GM21786 (cell line): ENCODE measurements at regions not wholly inside any gene's neighbourhood (a gene's known extent, or its start where the extent isn't known, plus 50 kb on each side); places are given as distances from the start of the nearest gene placed in this dataset.
"Not testable (repeated sequence)": the region's sequence is repeated elsewhere in the genome, so short reads cannot be mapped to it uniquely, and the experiment has no call there.

Experiments used
- ATAC-seq: cut with Tn5 transposase; IDR thresholded peaks from one replicate; pipeline ENCODE4 v1.9.1; 2021; ENCODE audit not compliant: unreplicated experiment

DNA sequence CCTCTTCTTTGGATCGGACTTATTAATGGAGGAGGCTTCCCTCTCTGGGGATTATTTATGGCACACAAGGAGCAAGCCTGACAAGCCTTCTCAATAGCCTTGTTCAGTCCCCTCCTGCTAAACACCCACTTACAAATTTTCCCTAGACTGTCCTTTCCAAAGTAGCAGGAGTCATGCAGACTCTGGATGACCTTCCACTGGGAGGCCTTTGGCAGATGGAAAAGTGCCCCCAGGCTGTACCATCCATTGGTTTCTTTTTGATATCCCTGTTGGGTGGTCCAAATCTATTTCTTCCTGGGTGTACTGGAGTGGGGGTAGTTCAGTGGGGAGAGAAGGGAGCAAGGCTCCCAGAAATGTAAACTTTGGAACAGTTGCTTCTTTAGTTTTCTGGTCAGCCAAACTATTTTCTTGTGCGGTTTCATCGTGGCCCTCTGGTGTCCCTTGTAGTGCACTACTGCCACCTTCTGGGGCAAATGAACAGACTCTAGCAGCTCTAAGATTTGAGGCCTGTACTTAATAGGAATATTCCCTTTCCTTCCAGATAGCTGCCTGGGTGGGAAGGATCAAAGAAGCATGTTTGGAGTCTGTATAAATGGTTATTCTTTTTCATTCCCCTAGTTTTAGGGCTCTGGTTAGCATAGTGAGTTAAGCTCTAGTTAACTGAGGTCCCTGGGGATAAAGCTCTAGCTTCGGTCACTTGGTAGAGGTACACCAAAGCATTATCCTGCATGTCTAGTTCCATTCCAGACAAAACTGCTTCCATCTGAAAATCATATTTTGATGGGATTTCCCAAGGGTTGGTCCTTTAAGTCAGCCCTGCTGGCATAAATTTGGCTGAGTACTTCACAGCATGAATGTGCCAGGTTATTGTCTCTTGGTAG lies 409.5 kb downstream of the SLC6A15 start:
- peak; percentile 88 for ATAC-seq

DNA sequence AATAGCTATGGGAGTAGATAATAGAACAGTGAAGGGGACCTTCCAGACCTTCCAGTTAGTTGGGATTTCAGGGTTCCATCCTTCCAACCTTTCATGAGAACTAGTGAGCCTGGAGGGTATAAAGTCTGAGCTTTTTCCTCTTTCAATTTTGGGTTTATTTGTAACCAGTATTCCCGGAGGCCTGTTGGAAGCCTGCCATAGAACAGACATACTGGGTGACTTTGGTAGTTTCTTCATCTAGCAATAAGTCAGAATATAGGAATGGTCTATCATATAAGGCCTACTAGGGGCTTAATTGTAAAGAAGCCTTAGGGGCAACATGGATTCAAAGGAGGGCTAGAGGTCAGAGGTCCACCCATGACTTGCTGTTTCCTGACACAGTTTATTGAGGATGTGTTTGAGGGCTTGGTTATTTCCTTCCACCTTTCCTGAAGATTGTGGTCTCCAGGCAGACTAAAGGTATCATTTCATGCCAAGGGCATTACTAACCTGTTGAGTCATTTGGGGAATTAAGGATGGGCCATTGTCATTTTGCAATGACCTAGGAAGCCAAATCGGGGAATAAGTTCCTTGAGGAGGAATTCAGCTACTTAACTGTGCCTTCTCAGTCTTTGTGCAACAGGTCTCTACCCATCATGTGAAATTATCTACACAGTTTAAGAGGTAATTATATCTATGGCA lies 410.3 kb downstream of the SLC6A15 start:
- ATAC-seq = no peak

DNA sequence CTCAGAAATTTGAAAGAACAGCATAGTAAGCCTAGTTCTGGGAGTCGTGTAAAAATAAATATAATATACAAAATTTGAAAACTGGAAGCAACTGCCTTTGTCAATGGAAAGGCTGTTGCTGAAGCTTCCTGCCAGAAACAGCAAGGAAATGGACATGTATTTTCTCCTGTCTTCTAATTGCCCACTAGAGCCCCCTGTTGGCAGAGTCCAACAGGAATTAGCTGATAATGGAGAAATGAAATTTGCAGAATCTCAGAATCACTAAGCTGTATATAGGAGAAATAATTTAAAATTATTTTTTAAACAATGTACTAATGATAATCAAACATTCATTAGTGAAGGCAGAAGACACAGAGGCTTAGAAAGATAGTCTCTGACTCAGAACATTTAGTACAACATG lies 414.8 kb downstream of the SLC6A15 start:
- ATAC-seq = no peak

- ATAC-seq = no peak
Observed at GRCh38 chr12:84495711-84496110, 416.9 kb downstream of the SLC6A15 start.

GRCh38 chr12:84492351-84492883 lies 420.2 kb downstream of the SLC6A15 start:
- ATAC-seq = no peak

DNA sequence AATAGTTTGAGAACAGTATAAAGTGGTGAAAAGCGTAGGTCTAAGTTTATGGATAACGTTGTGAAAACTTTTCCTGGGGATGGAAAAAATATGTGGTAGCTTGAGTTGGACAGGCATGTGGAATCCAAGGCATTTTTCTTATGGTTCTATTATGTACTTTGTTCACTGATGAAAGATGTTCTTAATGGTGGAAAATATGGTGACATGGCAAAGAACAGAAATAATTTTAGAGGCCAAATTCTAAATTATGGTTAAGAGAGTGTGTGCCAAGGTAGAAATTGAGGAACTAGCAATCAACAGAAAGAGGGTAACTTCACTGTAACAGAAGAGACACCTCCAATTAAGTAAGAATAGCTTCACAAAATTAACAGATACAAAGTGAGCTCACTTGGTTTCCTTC lies 427.8 kb downstream of the SLC6A15 start:
- ATAC-seq = no peak

- ATAC-seq = no peak
Observed at GRCh38 chr12:84480803-84481202, 431.8 kb downstream of the SLC6A15 start.

GRCh38 chr12:84470361-84470760 lies 442.2 kb downstream of the SLC6A15 start:
- no peak for ATAC-seq

- no peak for ATAC-seq
Observed at GRCh38 chr12:84464616-84465015, 448.0 kb downstream of the SLC6A15 start.

GRCh38 chr12:84463741-84464495 lies 448.7 kb downstream of the SLC6A15 start:
- no peak for ATAC-seq

DNA sequence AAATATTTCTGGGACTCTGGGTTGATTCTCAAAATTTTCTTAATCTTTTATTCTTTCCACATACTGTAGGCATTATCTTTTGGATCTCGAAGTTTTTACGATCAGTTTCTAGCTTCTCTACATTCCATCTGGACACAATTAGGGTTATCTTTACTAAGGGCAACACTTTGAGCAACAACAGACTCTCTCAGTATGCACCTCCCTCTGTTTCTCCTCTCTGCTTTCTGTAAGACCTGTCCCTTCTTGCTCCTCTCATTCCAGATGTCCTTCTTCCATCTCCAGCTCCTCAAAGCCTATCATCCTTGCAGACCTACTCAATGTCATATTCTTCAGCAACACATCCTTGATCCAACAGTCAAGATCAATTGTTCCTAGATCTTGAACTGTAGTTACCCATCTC lies 457.0 kb downstream of the SLC6A15 start:
- ATAC-seq = no peak

DNA sequence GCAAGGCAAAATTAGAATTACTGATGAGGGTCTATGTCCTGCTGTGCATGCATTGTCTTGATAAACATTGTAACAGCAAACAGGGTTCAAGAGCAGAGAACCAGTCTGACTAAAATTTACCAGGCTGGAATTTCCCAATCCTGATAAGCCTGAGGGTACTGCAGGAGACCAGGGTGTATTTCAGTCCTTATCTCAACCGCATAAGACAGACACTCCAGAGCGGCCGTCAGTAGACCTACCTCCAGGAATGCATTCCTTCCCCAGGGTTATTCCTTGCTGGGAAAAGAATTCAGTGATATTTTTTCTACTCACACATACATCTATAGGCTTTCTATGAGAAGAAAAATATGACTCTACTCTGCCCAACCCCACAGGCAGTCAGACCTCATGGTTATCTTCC lies 466.1 kb downstream of the SLC6A15 start:
- ATAC-seq = not testable (repeated sequence)

DNA sequence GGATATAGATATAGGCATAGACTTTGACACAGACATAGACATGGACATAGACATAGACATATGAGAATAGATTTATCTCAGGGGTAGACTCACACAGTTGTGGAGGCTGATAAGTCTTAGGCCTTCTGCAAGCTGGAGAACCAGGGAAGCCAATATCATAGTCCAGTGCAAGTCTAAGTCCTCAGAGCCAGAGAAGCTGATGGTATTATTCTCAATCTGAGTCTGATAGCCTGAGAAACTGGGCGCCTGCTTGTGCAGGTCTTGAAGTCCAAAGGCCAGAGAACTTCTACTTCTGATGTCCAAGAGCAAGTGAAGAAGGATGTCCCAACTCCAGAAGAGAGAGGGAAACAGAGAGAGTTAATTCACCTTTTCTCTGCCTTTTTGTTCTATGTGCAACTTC lies 476.5 kb downstream of the SLC6A15 start:
- ATAC-seq = no peak

- ATAC-seq = no peak
Observed at GRCh38 chr12:84435682-84436081, 476.9 kb downstream of the SLC6A15 start.

- no peak for ATAC-seq
Observed at GRCh38 chr12:84422340-84422739, 490.3 kb downstream of the SLC6A15 start.

- no peak for ATAC-seq
Observed at GRCh38 chr12:84421103-84421502, 491.5 kb downstream of the SLC6A15 start.

- no peak for ATAC-seq
Observed at GRCh38 chr12:84416626-84417025, 496.0 kb downstream of the SLC6A15 start.

DNA sequence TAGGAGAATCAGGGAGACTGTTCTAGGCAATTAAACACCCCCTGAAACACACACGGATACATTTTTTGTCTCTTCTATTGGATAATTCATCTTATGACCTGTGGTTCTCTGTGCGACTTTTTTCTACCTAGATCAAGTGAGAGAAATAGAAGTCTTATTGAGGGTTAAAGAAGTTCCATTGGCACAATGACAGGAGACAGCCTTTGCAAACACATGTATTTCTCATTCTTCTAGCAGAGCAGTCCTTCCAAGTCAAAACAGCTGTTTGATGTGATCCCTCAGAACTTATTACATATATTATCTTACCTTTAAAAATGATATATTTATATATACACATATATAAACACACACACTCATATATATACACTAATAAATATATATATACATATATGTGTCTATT lies 496.7 kb downstream of the SLC6A15 start:
- no peak for ATAC-seq

- no peak for ATAC-seq
Observed at GRCh38 chr12:84413656-84414055, 498.9 kb downstream of the SLC6A15 start.

DNA sequence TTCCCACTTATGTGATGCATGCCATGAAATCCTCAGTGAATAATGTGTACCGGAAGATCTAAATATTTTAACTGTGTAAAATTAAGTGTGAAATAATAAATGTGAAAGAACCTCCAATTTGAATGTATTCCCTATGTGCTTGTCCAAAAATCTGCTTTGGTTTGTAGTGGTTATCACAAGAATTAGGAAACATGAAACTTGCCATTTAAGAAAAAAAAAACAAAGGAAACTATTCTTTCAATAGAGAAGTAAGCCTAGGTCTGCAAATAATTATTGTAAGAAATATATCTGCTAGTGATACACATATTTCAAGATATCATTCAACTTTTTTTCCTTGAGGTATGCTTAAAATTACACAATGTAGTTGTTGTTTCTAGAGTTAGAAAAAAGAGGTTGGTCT lies 500.4 kb downstream of the SLC6A15 start:
- ATAC-seq = no peak

DNA sequence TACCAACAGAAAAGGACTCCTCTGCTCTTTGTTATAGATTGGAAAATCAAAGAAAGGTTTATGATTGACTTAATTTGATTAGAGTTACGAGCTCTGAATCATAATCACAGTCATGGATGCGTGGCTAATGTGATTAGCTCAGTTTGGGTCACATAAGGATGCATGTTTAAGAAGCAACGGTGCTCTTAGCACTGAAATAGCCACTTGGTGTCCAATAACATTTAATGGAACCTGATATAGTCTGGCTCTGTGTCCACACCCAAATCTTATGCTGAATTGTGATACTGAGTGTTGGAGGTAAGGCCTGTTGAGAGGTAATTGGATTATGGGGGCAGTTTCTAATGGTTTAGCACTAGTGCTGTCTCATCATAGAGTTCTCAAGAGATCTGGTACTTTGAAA lies 501.6 kb downstream of the SLC6A15 start:
- no peak for ATAC-seq
